Kidney glomerular epithelial cell (primary cell): ENCODE measurements at regions not wholly inside any gene's neighbourhood (a gene's known extent, or its start where the extent isn't known, plus 50 kb on each side); places are given as distances from the start of the nearest gene placed in this dataset.
"Not testable (repeated sequence)": the region's sequence is repeated elsewhere in the genome, so short reads cannot be mapped to it uniquely, and the experiment has no call there.

Source experiments
- DNase-seq: peaks from one replicate; lab custom pipeline; 2025; lab: John Stamatoyannopoulos, UW

DNA sequence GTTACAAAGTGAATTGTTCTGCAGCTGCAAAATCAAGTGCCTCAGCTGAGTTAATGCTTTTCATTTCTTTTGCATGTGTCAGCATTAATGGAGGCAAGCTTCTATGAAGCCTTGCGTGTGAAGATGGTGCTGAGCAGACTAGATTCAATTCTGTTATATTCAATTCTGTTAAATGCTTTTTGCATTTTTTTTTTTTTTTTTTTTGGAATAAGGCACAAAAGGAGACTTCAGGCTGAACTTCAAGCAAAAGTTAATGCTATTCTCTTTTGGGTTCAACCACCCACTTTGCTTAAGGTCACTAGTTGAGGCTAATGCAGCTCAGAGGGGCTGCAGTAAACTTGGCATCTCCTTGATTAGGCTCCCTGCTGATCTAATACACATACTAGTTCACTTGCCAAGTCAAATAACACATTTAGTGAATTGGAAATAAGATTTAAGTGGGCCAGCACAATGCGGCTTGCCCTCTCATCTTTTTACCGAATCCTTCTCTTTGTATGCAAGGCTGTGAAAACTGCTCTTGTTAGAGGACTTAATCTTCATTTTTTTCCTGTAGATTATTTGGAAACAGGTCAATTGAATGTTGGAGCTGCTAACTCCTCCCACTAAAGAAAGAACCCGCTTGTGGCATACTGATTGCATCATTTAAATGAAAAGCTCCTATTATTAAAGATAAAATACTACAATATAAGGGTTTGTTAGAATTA, 1020.2 kb downstream of the NR2F1-AS1 start:
- DNase-seq: peak; percentile 64

DNA sequence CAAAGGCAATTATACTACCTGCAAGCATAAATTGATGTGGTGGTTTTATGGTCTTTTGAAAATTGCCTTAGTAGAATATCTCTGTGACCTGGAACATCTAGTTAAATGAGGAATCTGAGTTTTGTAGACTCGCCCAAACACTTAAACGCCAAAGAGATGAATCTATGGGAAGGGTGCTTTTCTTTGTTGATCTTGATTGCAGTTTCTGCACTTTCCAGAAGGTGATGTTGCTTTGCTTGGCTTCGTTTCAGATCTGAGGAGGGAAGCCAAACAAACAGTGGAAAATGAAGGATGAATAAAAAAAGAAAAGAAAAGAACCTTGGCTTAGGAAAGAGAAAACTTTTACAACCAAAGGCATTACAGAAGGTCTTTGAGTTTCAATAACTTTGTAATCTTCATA, 1021.2 kb downstream of the NR2F1-AS1 start:
- peak; percentile 90 for DNase-seq

DNA sequence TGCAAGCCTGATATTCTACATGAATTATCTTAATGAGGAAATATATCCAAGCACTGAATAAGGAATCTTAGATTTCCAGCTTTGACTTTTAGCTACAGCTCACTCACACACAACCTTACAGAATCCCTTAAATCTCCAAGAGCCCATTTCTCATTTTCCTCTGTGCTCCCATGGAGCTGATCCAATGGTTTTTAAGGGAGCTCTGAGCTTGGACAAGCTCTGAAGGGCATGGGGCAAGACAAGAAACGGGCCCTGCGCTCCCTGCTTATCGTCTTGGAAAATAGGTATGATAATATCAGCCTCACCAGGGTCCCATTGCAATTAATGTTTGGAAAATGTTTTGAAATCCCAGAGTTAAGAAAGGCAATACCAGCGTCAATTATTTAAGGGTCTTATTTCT, 1021.7 kb downstream of the NR2F1-AS1 start:
- no peak for DNase-seq

DNA sequence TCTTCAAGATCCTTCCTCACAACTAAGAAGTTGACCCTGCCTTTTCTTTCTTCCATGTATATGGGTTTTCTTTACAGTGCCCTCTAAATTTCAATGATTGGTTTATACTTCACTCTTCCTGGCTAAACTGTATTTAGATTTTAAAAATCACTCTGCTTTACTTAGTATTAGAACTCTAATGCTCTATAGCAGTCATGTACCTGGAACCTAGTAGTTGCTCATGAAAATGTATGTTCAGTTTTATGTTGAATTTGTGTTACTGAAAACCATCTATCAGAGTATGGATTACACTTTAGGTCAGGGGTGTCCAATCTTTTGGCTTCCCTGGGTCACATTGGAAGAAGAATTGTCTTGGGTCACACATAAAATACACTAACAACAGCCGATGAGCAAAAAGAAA, 1024.3 kb downstream of the NR2F1-AS1 start:
- no peak for DNase-seq

DNA sequence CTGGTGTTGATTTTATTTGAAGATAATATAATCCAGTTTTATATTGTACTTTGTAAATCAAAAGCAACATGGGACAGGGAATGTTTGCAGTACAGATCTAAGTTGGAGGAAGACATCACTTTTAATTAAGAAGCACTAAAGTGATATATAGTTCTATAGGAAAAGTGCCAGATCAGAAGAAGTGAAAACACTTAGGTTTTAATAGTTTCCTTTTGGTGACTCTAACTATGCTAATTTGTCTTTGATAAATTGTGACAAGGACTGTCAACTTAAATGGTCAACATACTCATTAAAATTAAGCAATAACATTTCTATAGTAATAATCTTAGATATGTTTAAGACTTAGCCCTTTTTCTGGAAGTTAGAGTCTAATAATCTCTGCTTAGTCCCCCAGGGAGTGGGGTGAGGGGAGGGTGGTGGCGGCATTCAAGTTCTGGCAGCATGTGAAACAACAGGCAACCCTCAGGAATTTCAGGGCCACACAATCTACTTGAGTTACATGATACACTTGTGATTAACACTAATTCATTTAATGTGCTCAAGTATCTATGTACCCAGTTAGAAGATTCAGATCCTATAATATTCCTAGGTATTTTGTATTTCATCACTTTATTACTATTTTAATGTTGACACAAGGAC, 1026.5 kb downstream of the NR2F1-AS1 start:
- no peak for DNase-seq

DNA sequence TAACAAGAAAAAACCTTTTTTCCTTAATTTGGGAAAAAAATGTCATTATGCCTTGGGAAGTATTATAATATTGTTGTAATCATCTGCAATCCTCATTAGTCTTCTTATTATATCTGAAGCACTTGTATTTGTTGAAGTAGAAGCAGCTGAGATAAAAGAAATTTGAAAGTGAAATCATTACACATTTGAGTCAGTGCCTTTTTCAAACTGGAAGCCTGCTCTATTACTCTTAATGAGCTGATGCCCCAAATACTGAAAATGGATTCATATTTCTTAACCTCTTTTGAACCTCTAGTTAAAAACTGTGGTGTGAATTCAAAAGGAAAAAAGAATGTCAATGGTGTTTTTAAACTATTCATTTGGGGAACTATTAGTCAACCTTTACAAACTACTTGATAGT, 1027.7 kb downstream of the NR2F1-AS1 start:
- no peak for DNase-seq

DNA sequence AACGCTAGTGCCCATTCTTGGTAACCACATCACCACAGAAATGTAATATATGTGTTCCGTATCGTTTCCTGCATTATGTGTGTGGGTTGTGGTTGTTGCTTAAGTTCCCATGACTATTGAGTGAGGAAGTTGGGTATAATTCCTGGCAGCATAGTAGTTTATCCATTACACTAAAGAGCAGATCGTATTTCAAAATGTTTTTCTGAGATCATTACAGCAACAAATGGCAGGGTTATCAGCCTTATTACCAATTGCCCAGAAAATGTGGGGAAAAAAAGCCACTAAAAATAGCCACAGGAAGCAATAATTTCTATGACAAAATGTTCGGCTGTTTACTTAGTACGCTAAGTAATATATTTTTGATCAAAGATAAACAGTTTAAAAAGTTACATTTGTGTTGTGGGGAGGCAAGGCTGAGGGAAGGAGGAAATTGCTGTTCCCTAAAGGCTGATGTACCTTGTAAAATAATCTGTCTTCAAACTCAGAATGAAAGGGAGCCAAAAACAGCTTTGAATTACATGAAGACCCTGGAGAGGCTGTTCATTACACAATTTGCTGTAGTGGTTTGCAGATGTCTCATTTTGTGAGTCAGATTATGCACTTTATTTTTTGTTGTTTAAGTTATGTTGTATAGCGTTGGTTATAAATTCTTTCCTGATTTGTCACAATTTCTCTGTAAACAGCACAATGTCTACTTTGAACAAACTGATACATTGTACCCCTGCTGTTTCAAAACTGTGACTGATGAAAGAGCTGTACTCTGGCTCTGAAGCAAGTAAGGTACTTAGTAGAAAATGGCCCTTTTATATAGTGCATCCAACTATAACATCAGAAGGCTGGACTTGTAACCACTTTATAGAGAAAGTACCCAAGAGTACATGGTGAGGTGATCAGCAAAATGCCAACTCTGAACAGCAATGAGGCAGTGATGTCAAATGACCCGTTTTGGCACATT, 1028.5 kb downstream of the NR2F1-AS1 start:
- peak; percentile 11 for DNase-seq

DNA sequence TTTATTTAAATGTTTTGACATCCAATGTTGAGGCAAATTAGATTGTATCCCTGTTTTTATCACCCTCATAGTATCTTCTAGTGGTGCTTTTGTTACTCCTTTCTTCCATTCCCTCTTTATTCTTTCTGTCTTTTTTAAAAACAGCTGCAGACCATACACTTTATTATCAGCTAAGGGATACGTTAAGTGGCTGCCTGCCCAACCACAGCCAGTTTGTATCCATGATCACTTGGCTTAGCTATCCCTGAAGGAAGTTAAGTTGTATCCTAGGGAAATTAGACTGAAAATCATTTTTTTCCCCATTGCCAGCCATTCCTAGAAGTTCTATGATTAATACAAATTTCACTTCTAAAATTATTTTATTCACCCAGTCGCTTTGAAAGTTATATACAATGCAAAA, 1032.7 kb downstream of the NR2F1-AS1 start:
- DNase-seq: no peak

DNA sequence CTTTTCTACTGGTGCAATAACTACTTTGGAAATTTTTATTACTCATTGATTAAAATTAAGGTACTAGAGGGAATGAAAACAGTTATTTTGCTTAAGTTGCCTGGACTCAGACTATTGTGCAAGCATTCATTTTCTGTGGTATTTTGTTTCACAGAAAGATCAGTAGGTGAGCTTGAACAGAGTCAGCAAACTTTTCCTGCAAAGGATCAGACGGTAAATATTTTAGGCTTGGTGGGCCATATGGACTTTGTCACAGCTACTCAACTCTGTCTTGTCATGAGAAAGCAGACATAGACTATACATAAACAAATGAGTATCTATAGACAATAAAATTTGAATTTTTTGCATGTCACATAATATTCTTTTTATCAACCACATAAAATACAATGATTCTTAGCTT, 1036.4 kb downstream of the NR2F1-AS1 start:
- DNase-seq: no peak

DNA sequence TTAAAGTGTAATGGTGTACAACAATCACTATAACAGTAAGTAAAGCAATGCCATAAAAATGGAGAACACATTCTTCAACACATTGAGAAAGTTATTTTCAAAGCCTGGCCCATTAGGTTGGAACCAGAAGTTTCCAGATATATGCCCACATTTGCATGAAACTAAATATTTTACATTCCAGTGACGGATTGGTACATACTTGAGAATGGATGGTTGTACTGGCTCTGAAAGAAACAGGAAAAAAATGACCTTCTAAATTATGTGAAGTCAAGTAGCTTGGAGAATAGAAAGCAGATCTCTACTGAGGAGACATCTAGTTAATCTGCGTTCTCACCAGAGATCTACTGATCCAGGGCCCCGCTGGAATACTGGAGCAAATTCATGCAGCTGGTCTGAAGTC, 1037.0 kb downstream of the NR2F1-AS1 start:
- DNase-seq: peak; percentile 6

DNA sequence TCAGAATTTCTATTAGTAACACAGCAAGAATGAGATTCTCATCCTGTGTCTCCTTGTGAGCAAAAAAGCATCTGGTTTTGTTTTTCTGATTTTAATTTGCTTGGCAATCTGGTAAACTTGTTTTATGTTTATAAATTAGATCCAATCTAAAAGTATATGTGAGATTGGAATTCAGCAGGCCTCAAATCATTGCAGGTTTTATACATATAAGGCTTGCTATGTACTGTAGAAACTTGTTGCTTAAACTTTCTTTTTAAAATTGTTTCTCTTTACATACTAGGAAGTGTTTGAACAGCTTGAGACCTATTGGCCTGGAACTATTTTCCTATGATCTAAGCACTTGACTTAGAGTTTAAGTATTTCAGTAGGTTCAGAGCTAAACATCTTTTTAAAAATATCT, 1037.8 kb downstream of the NR2F1-AS1 start:
- DNase-seq: no peak

DNA sequence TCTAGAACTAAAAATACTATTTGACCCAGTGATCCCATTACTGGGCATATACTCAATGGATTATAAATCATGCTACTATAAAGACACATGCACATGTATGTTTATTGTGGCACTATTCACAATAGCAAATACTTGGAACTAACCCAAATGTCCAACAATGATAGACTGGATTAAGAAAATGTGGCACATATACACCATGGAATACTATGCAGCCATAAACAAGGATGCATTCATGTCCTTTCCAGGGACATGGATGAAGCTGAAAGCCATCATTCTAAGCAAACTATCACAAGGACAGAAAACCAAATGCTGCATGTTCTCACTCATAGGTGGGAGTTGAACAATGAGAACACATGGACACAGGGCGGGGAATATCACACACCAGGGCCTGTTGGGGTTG, 1039.0 kb downstream of the NR2F1-AS1 start:
- not testable (repeated sequence) for DNase-seq

DNA sequence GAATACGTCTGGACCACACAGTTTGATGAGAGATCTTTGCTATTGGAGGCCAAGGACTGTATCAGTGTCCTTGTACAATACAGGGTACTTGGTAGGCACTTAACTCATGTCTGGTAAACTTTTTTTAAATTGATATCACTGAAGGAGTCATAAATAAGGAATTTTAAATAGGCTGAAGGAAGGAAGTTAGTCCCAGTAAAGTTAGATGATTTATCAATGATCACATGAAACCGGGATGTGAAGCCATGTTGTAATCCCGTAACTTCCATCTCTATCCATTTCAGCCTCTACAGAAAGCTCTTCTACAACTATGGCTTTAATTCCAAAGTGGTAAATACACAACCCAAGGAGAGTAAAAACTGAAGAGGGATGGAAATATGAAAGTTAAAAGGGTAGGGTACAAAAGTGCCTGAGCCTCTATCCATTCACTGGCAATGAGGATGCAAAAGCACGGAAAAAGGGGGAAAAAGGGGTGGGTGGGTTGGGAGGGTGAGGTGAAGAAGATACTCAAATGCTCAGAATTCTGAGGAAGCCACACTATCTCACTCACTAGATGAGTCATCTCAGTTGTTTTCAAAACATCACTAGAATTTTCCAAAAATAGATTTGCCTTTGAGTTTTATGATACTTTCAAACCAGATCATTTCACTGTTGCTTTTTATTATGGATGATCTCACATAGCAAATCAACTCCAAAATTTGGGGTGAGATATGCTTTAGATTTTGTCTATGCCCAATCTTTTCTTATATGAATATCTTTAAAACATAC, 1053.5 kb downstream of the NR2F1-AS1 start:
- DNase-seq: no peak

DNA sequence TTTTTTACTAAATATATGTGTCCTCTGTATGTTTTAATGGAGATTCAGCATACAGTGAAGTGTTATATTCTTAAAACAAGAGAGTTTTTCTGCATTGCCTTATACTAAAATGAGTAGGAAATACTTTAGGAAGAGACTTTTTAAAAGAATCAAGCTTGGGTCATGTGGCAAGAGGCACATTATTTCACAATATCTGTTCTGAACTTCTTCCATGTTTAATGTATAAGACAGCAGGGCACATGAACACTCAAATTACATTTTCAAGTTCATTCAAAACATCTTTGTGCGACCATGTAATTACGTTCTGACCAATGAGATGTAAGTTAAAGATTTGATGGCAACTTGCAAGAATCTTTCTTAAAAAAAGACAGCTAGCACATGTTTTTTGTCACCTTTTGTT, 1055.9 kb downstream of the NR2F1-AS1 start:
- no peak for DNase-seq

DNA sequence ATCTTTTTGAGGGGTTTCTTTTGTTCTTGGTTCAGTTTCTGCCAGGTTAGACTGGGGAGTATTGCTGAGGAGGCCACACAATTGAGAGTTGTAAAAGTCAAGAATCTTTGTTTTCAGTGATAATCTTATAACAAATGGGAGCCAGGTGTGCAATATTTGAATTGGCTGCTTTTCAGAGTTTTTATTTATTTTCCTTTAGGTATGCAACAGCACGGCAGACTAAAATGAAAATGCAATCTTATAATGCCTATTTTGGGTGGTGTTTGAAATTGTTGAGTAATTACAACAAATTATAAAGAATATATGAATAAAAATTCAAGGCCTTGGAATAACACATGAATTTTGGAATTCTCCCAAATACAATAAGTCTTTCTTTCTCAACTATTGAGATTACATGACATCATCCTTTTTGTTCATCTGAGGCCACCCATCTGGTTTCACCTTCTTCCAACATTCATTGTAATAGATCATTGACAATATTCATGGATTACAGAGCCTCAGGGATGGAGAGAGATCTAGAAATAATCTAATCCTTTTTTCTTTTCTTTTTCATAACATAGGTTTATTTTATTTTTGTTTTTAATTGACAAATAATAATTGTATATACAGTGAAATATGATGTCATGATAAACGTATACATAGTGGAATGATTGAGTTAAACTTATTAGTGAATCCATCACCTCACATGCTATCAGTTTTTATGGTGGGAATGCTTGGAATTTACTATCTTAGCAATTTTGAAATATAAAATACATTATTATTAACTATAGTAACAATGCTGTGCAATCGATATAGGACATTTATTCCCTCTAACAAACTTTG, 1061.0 kb downstream of the NR2F1-AS1 start:
- DNase-seq: no peak

DNA sequence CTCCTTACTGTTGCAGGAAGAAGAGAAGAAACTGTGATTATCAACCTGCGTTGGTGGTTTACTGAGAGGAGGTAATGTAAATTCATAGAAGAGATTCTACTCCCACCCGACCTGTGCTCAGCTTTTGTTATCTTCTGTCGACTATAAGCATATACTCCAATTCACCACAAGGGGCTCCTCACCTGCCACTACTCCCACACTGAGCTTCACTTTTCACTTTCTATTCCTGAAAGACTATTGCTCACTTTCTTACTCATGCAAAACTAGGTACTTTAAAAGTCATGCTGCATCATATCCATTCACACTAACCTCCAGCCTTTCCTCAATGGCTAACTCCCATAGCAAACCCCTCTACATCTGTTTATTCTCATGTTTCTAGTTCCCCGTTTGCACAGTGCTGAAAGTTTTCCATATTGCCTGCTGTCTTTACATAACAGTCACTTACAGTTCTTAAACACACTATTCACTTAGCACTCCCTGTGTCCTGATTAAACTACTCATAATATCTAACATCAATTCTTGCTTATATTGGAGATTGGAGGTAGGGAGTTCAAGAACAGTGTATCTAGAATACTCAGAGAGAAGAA, 1062.6 kb downstream of the NR2F1-AS1 start:
- peak; percentile 54 for DNase-seq

DNA sequence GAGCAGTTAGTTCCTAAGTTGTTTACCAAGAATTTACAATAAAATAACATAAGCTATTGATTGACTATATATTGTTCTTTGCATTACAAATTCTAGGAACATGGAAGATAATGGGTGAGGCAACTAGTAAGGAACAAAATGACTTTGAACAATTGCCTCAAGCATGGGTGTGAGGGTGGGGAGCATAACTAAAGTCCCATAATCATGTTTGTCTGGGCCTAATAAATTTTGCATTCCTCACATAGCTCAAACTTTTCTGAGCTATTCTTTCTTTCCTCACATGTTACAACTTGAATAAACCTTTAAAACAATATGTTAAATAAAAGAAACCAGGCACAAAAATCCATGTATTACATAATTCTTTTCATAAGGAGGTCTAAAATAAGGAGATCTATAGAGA, 1066.1 kb downstream of the NR2F1-AS1 start:
- no peak for DNase-seq

DNA sequence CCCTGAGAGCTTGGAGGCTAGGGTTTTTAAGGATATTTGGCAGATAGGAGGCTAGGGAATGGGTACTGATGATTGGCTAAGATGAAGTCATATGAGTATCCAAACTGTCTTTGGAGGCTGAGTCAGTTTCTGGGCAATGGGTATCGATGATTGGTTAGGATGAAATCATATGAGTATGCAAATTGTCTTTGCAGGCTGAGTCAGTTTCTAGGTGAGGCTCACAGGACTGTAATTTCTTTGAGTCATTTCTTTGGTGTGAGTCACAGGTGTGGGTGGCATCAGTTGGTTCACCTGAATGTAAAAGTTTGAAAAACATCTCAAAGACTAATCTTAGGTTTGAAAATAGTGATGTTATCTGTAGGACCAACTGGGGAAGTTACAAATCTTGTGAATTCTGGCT, 1068.0 kb downstream of the NR2F1-AS1 start:
- DNase-seq: no peak

DNA sequence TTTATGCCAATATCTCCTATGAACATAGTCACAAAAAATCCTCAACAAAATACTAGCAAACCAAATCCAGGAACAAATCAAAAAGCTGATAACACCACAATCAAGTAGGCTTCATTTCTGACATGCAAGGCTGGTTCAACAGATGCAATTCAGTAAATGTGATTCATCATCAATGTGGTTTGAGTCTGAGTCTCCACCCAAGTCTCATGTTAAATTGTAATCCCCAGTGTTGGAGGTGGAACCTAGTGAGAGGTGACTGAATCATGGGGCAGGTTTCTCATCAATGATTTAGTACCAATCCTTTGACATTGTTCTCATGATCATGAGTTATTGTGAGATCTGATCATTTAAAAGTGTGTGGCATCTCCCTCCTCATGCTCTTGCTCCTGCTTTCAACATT, 1072.7 kb downstream of the NR2F1-AS1 start:
- peak; percentile 12 for DNase-seq

DNA sequence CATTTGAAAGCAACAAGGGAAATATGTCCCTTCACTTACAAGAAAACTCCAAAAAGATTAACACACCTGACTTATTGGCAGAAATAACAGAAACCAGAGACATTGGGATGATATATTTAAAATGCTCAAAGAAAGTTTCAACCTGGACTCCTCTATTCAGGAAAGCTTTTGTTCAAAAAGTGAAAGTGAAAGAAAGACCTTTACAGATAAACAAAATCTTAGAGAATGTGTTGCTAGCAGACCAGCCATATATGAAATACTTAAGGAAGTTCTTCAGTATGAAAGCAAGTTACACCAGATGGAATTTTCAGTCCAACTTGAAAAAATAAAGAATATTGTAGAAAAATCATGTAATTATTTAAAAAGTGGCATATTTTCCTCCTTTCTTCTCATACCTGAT, 1075.1 kb downstream of the NR2F1-AS1 start:
- DNase-seq: peak; percentile 25

DNA sequence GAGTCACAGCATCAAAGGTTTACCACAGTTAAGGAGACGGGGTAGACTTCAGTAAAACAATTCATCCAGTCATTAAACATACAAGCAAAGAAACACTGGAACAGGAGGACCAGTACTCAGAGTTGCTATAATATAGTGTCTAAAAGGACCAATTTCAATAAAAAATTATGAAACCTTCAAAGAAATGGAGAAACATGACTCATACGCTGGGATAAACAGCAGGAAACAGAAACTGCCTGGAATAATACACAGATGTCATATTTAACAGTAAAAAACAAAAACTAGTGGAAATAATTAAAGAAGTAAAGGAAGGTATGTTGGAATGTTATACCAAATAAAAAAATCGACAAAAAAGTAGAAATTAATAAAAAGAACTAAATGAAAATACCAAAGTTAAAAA, 1075.9 kb downstream of the NR2F1-AS1 start:
- no peak for DNase-seq
